ENCODE measurements at regions not wholly inside any gene's neighbourhood (a gene's known extent, or its start where the extent isn't known, plus 50 kb on each side); places are given as distances from the start of the nearest gene placed in this dataset.

DNA sequence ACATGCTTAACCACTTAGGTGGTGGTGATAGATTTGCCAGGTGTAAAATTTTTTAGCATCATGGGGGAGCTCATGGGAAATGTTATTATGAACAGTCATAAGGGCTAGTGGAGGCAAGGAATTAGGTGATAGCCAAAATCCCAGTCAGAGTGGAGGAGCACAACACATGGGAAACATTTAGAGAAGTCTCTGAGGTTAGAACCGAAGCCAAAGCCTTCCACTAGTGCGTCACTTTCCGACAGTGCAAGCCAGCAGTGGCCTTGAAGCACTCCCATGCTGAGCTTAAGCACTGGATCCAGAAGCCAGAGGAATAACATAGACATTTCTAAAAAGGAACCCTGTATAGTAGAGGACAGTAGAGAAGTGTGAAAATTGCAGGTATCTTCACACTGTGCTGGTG lies 101.5 kb upstream of the SNX2 start:
- POLR2A ChIA-PET, result no interaction called here
- no peak overlapping the region for H3K4me2 ChIP-seq (ENCODE audit: low read depth, low read length)
- BruUV-seq (replicated peaks), result no TSS peak
- no peak for TF ChIP-seq ZEB1 (IDR thresholded peaks at IDR 0.05; ENCODE audit: insufficient replicate concordance, low read depth)
- TF ChIP-seq, protein P1, sequence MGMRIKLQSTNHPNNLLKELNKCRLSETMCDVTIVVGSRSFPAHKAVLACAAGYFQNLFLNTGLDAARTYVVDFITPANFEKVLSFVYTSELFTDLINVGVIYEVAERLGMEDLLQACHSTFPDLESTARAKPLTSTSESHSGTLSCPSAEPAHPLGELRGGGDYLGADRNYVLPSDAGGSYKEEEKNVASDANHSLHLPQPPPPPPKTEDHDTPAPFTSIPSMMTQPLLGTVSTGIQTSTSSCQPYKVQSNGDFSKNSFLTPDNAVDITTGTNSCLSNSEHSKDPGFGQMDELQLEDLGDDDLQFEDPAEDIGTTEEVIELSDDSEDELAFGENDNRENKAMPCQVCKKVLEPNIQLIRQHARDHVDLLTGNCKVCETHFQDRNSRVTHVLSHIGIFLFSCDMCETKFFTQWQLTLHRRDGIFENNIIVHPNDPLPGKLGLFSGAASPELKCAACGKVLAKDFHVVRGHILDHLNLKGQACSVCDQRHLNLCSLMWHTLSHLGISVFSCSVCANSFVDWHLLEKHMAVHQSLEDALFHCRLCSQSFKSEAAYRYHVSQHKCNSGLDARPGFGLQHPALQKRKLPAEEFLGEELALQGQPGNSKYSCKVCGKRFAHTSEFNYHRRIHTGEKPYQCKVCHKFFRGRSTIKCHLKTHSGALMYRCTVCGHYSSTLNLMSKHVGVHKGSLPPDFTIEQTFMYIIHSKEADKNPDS (CRISPR knock-in tag; IDR thresholded peaks at IDR 0.05), result no peak
- no peak for TF ChIP-seq ZBTB7A (CRISPR knock-in tag; IDR thresholded peaks at IDR 0.05)
- TF ChIP-seq SIN3A (IDR thresholded peaks at IDR 0.05; ENCODE audit: borderline replicate concordance, low read depth, low read length), result no peak
- no peak for TF ChIP-seq ZBTB20 (CRISPR knock-in tag; IDR thresholded peaks at IDR 0.05; ENCODE audit: borderline replicate concordance, low read depth)
- TF ChIP-seq, protein P2, sequence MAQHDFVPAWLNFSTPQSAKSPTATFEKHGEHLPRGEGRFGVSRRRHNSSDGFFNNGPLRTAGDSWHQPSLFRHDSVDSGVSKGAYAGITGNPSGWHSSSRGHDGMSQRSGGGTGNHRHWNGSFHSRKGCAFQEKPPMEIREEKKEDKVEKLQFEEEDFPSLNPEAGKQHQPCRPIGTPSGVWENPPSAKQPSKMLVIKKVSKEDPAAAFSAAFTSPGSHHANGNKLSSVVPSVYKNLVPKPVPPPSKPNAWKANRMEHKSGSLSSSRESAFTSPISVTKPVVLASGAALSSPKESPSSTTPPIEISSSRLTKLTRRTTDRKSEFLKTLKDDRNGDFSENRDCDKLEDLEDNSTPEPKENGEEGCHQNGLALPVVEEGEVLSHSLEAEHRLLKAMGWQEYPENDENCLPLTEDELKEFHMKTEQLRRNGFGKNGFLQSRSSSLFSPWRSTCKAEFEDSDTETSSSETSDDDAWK (CRISPR knock-in tag; IDR thresholded peaks at IDR 0.05), result no peak
- TF ChIP-seq, protein P3, sequence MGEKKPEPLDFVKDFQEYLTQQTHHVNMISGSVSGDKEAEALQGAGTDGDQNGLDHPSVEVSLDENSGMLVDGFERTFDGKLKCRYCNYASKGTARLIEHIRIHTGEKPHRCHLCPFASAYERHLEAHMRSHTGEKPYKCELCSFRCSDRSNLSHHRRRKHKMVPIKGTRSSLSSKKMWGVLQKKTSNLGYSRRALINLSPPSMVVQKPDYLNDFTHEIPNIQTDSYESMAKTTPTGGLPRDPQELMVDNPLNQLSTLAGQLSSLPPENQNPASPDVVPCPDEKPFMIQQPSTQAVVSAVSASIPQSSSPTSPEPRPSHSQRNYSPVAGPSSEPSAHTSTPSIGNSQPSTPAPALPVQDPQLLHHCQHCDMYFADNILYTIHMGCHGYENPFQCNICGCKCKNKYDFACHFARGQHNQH (CRISPR knock-in tag; IDR thresholded peaks at IDR 0.05), result no peak
- TF ChIP-seq, protein P4, sequence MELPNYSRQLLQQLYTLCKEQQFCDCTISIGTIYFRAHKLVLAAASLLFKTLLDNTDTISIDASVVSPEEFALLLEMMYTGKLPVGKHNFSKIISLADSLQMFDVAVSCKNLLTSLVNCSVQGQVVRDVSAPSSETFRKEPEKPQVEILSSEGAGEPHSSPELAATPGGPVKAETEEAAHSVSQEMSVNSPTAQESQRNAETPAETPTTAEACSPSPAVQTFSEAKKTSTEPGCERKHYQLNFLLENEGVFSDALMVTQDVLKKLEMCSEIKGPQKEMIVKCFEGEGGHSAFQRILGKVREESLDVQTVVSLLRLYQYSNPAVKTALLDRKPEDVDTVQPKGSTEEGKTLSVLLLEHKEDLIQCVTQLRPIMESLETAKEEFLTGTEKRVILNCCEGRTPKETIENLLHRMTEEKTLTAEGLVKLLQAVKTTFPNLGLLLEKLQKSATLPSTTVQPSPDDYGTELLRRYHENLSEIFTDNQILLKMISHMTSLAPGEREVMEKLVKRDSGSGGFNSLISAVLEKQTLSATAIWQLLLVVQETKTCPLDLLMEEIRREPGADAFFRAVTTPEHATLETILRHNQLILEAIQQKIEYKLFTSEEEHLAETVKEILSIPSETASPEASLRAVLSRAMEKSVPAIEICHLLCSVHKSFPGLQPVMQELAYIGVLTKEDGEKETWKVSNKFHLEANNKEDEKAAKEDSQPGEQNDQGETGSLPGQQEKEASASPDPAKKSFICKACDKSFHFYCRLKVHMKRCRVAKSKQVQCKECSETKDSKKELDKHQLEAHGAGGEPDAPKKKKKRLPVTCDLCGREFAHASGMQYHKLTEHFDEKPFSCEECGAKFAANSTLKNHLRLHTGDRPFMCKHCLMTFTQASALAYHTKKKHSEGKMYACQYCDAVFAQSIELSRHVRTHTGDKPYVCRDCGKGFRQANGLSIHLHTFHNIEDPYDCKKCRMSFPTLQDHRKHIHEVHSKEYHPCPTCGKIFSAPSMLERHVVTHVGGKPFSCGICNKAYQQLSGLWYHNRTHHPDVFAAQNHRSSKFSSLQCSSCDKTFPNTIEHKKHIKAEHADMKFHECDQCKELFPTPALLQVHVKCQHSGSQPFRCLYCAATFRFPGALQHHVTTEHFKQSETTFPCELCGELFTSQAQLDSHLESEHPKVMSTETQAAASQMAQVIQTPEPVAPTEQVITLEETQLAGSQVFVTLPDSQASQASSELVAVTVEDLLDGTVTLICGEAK (IDR thresholded peaks at IDR 0.05), result no peak
- TF ChIP-seq, protein P4 (CRISPR knock-in tag; IDR thresholded peaks at IDR 0.05), result no peak
- no peak for TF ChIP-seq MTF2 (CRISPR knock-in tag; IDR thresholded peaks at IDR 0.05; ENCODE audit: borderline replicate concordance)
- no peak for TF ChIP-seq ZNF772 (CRISPR knock-in tag; IDR thresholded peaks at IDR 0.05)
- no peak for TF ChIP-seq ZBTB3 (CRISPR knock-in tag; IDR thresholded peaks at IDR 0.05; ENCODE audit: borderline replicate concordance, low read depth)

More for the DNA sequence above, 101.5 kb upstream of the SNX2 start:
- Histone ChIP-seq H3K9ac (ENCODE audit: insufficient read depth, low read depth, low read length) (no peak overlapping the region), H4K20me1 (ENCODE audit: insufficient read depth, low read length) (no peaks in the 10 kb centered on the region), H3K27me3 (ENCODE audit: control insufficient read depth in 1 of 2, insufficient read depth in 2 of 2, low read length in 2 of 2) (no peaks in the 10 kb centered on the region), H3K36me3 (replicated peaks in 1 of 2; ENCODE audit: control insufficient read depth in 1 of 2, insufficient read depth in 2 of 2, low read length in 2 of 2) (no peaks in the 10 kb centered on the region), H3K27ac (ENCODE audit: extremely low read length, insufficient read depth, low read length) (no peak overlapping the region), H3K4me3 (replicated peaks in 1 of 3; ENCODE audit: insufficient read depth in 1 of 3, low read depth in 2 of 3, low read length in 3 of 3) (no peak overlapping the region), H3K79me2 (ENCODE audit: insufficient read depth, low read length) (no peaks in the 10 kb centered on the region), H2AFZ (ENCODE audit: low read length) (no peak overlapping the region), H3K4me1 (ENCODE audit: insufficient read depth, low read length) (no peaks in the 10 kb centered on the region), H3K9me3 (ENCODE audit: low read length) (no peaks in the 10 kb centered on the region)
- CTCF ChIA-PET (ENCODE audit: low intra/inter-chr PET ratio, low total read pairs), result no interaction called here
- in situ Hi-C loops (cut with HindIII; ENCODE audit: extremely low pct_ligation_motif_present, low pct_unique_long_range_greater_than_20kb), result no loop called here
- intact Hi-C loops (cut with micrococcal nuclease; ENCODE audit: unreplicated experiment), result no loop called here
- ATAC-seq (no peak), FAIRE-seq (no peak), DNase-seq (ENCODE audit: low spot score) (no peak)
- WGBS (ENCODE audit: low lambda C conversion rate), result 16% methylated on average over 3 of the region's 3 CpGs
